GM19395 (cell line): ENCODE measurements at regions not wholly inside any gene's neighbourhood (a gene's known extent, or its start where the extent isn't known, plus 50 kb on each side); places are given as distances from the start of the nearest gene placed in this dataset.

Experiments
- ATAC-seq: cut with Tn5 transposase; IDR thresholded peaks from one replicate; pipeline ENCODE4 v1.9.1; 2021; ENCODE audit warnings: mild to moderate bottlenecking, moderate library complexity; ENCODE audit not compliant: unreplicated experiment

DNA sequence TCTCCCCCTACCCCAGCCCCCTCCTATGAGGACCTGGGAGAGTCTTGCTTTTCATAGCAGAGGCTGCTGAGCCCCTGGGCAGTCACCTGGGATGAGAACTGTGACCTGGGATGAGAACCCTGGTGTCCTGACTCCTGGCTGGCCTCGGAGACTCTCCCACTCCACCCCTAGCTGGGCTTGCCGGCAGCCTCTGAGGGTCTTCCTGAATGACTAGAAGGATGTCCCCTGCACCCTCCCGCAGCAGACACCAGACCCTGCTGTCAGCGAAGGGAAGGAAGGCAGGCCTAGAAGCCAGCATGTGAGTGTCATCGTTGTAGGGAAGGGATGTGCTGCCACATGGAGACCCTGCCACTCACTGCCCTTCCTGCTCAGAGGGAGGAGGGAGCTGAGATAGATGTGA, 203.4 kb upstream of the ZNF536 start:
- ATAC-seq = no peak

GRCh38 chr19:30169196-30169900, 202.8 kb upstream of the ZNF536 start:
- no peak for ATAC-seq

GRCh38 chr19:30170081-30170480, 202.1 kb upstream of the ZNF536 start:
- ATAC-seq = no peak

DNA sequence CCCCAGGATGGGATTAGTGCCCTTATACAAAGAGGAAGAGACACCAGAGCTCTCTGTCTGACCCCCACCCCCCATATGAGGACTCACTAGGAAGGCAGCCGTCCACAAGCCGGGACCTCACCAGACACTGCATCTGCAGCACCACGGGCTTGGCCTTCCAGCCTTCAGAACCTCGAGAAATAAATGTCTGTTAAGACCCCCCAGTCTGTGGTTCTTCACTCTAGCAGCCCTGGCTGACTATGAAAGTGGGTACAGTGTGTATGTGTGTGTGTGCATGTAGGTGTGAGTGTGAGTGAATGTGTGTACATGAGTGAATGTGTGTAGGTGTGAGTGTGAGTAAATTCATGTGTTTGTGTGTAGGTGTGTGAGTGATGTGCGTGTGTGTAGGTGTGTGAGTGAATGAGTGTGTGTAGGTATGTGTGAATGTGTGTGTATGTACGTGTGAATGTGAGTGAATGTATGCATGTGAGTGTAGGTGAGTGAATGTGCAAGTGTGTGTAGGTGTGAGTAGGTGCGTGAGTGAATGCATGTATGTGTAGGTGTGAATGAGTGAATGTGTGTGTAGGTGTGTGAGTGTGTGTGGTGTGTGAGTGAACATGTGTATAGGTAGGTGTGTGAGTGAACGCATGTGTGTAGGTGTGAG, 201.6 kb upstream of the ZNF536 start:
- ATAC-seq = no peak

- ATAC-seq = no peak
Measured at GRCh38 chr19:30171138-30171635, 201.0 kb upstream of the ZNF536 start.

GRCh38 chr19:30171795-30172612, 200.2 kb upstream of the ZNF536 start:
- no peak for ATAC-seq

- no peak for ATAC-seq
Measured at GRCh38 chr19:30172613-30173242, 199.5 kb upstream of the ZNF536 start.

DNA sequence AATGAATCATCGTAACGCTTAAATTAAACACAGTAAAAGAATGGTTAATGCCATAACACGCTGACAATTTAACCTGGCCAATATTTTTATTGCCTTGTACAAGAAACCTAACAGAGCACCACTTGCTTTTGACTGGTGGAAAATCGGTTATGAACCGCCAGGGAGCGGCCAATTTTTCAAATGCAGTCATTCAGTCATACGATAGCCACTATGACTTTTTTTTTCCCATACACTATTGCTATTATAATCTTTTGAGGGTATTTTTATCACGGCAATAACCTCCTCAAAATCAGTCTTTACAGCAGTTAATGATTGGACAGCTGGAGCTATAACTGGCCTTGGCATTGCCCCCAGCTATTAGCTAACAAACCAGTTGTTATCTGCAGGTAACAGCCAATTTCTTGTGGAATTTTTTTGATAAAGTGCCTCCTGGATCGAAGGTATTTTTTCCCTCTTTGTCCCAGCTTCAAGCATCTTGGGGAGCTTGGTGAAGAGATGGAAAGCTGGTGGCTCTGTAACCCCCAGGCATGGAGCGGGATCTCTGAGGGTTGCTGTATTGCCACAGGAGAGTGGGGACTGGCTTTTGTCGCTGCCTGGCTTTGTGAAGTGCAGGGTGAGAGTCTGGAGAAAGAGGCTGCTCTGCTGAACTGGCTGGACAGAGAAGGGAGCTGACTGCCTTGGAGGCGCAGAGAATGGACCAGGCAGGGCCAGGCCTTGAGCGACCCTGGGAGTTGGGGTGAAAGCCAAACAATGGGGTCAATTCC, 198.4 kb upstream of the ZNF536 start:
- no peak for ATAC-seq

DNA sequence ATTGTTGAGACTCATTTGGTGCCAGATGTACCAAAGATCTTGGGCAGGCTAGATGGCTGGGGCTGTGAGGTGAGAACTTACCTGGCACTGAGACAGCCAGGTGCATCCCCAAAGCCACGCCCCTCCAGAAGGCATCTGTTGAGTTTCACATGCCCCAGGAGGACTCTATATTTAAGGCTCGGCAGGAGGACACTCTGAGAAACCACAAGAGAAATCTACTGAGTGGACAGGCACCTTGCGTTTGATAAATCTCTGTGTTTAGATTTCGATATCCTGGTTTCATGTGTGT, 197.9 kb upstream of the ZNF536 start:
- ATAC-seq = no peak

DNA sequence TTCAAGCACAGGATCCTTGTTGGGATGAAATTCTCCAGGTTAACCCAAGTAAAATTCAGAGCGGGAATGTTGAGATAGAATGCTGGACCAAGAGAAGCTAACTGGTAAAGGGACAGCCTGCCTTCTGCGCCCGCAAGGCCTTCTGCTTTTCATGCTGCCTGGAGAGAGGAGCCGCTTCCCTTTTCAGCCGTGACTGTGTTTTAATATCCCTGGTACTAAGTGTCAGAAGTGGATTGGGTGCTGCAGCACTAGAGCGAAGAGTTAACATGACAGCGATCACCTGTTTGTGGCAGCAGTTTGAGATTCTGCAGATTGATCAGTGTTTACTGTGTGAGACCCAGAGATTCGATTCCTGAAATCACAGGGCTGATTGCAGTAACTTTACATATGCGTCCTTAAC, 197.4 kb upstream of the ZNF536 start:
- ATAC-seq = no peak

- no peak for ATAC-seq
Measured at GRCh38 chr19:30175987-30176386, 196.2 kb upstream of the ZNF536 start.

- ATAC-seq = no peak
Measured at GRCh38 chr19:30178721-30179402, 193.3 kb upstream of the ZNF536 start.

DNA sequence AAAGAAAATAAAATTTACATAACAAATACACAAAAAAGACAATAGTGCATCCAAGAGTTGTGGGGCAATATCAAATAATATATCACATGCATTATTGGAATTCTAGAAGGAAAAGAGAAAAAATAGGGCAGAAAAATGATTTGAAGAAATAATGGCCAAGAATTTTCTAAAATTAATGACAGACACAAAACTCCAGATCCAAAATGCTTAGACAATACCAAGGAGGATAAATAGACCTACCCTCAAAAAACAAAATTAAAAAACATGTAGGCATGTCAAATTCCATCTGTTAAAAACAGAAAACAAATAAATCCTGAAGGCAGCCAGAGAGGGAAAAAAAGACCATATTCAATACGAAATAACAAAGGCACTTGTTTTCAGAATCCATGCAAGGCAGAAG, 191.5 kb upstream of the ZNF536 start:
- ATAC-seq = no peak

DNA sequence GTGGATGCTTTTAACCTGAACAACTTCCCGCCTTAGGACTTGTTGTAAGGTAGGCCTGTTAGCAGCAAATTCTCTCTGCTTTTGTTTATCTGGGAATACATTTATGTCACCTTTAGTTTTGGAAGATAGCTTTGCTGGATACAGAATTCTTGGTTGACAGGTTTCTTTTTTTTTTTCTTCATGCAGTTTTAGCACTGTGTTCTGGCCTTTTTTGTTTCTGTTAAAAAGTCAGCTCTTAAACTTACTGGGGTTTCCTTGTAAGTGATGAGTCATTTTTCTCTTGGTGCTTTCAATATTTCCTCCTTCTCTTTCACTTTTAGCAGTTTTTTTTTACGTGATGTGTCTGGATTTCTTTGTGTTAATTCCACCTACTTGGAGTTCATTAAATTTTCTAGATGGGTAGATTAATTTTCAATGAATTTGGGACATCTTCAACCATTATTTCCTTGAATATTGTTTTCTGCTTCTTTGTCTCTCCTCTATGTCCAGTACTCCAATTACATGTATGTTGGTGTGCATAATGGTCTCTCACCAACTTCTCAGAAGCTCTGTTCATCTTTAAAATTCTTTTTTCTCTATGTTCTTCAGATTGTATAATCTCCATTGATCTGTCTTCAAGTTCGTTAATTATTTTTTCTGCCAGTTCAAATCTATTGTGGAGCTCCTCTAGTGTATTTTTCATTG, 188.2 kb upstream of the ZNF536 start:
- no peak for ATAC-seq

DNA sequence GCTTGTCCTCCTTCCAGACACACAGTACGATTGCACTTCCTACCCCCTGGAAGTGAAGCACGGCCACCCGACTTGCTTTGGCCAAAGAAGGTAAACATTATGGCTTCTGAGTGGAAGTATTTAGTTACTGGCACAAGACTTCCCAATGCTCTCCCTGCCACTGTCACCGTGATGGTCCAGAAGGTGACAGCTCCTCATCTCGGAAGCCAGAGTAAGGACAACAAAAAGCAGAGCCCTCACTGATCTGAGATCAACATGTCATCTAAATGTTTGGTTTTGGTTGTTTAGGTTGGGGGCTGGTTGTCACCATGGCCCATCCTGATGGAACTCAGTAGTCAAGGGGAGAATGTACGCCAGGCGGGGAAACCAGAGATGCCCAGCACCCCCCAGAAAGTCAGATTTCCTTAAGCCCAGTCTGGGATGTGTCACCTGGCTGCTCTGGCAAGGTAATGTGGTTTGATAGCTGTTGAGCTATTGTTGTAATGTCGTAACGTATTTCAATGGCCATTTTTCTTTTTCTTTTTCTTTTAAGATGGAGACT, 170.1 kb upstream of the ZNF536 start:
- ATAC-seq = no peak

GRCh38 chr19:30204721-30205120, 167.5 kb upstream of the ZNF536 start:
- no peak for ATAC-seq

DNA sequence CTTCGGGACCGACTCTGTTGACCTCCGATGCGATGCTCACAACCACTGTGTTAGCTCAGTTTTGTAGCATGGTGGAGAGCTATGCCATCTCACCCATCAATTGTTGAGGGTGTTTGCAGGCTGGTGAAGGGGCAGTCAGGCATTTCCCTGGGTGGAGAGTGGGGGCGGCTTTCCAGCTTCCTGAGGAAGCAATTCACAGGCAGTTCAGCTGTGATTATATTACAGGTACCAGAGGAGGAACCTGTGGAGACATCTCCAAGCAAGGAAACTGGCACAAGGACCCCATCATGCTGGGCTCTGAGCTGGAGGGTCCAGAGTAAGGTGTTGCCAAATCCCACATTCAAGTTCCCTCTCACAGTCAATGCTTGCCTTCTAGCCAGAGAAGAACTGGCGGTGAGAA, 166.0 kb upstream of the ZNF536 start:
- ATAC-seq = no peak

- ATAC-seq = no peak
Measured at GRCh38 chr19:30207357-30207756, 164.8 kb upstream of the ZNF536 start.

- no peak for ATAC-seq
Measured at GRCh38 chr19:30208436-30209060, 163.6 kb upstream of the ZNF536 start.
